ENCODE measurements at regions not wholly inside any gene's neighbourhood (a gene's known extent, or its start where the extent isn't known, plus 50 kb on each side); places are given as distances from the start of the nearest gene placed in this dataset.

DNA sequence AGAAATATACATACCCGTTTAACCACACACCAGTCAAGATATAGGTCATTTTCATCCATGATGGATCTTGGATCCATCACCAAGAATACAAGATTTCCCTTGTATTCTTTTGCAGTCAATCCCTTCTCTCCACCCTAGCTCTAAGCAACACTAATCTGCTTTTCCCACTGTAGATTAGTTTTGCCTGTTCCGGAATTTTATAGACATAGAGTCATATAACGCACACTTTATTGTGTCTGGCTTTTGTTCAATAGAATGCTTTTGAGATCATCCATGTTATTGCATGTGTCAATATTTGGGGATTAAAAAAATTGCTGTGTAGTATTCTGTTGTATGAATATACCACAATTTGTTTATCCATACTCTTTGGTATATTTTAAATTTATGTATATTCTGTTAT lies 235.6 kb upstream of the BCOR start:
- no peak for TF ChIP-seq EP300 (IDR thresholded peaks at IDR 0.05)
- no peak for TF ChIP-seq POLR2A (IDR thresholded peaks at IDR 0.05)
- no peak for TF ChIP-seq POLR2AphosphoS5 (IDR thresholded peaks at IDR 0.05)
- TF ChIP-seq CTCF (IDR thresholded peaks at IDR 0.05) = no peak

All from suprapubic skin (tissue), 4 donors.